ENCODE measurements at regions not wholly inside any gene's neighbourhood (a gene's known extent, or its start where the extent isn't known, plus 50 kb on each side); places are given as distances from the start of the nearest gene placed in this dataset.
A peak's percentile ranks its signal among the peaks of the same experiment; 100 is the strongest.

GRCh38 chr4:4651811-4652755 is 110.2 kb upstream of the STX18 start (continued):
- TF ChIP-seq PBX2 (CRISPR knock-in tag; IDR thresholded peaks at IDR 0.05; ENCODE audit: low read depth) (no peak), PBX2 (tag; conservative IDR thresholded peaks at IDR 0.05; ENCODE audit: low read depth) (peak; percentile 54), NFIC (IDR thresholded peaks at IDR 0.05) (no peak), ZC3H4 (CRISPR knock-in tag; IDR thresholded peaks at IDR 0.05; ENCODE audit: borderline replicate concordance) (no peak), TCF7 (IDR thresholded peaks at IDR 0.05; ENCODE audit: borderline replicate concordance) (no peak), PKNOX1 (IDR thresholded peaks at IDR 0.05) (peak; percentile 93), NFYB (IDR thresholded peaks at IDR 0.05; ENCODE audit: extremely low read depth, insufficient read length) (peak; percentile 24)

All from K562 (cell line).